ENCODE measurements at regions not wholly inside any gene's neighbourhood (a gene's known extent, or its start where the extent isn't known, plus 50 kb on each side); places are given as distances from the start of the nearest gene placed in this dataset.

DNA sequence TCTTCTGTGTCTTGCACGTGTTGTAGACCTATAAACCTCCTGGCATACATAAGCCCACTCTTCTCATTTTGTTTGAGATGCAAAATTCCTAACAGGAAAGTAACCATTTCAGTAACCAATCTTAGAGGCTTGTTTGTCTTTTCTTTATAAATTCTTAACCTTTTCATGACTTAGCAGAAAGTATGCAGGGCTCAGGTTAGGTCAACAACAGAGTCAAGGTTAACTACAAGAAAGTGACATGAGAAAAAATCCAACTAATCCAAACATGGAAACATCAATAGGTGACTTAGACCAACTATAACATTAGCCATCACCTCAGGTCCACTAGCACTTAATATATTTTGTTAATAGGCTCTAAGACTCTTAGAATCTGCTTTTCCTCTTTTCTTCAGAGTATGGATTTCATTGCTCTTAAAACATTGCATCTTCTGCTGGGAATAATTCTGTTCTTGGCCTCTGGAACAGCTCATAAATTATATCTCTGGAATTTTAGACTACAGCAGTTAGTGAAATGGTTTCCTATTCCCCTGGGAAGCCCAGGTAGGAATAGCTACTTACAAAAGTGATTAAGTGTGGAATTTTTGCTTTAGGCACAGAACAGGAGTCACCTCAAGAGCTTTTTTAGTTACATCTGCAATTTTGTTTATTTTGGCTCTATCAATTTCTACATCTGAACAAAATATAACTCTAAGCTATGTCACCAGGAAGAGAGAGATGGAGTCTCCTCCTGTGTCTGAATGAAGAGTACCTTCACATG lies 155.3 kb upstream of the ANKRD55 start:
- TF ChIP-seq, protein P1, sequence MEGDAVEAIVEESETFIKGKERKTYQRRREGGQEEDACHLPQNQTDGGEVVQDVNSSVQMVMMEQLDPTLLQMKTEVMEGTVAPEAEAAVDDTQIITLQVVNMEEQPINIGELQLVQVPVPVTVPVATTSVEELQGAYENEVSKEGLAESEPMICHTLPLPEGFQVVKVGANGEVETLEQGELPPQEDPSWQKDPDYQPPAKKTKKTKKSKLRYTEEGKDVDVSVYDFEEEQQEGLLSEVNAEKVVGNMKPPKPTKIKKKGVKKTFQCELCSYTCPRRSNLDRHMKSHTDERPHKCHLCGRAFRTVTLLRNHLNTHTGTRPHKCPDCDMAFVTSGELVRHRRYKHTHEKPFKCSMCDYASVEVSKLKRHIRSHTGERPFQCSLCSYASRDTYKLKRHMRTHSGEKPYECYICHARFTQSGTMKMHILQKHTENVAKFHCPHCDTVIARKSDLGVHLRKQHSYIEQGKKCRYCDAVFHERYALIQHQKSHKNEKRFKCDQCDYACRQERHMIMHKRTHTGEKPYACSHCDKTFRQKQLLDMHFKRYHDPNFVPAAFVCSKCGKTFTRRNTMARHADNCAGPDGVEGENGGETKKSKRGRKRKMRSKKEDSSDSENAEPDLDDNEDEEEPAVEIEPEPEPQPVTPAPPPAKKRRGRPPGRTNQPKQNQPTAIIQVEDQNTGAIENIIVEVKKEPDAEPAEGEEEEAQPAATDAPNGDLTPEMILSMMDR (IDR thresholded peaks at IDR 0.05; ENCODE audit: control extremely low read depth, extremely low read depth, low read depth, missing control alignments), result no peak
- POLR2A ChIA-PET, result no interaction called here
- no peak for DNase-seq (ENCODE audit: extremely low spot score)
- CTCF ChIA-PET, result no interaction called here

DNA sequence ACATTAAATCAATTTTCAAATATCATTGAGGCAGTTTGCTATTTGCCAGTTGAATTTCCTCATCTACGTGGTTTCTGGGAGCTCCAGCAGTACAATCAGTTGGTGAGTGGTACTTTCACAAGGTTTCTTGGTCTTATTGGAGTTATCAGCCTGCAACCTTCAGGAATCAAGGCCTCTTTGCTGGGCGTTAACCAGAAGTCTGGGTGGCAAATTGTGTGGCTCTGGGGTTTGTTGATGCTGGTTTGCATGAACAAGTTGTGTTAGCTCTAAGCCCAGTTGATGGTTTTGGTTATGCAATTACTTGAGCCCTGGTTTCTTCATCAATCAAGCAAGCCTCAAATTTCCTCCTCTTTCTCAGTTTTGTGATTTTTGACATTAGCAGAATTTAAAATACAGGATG lies 152.9 kb upstream of the ANKRD55 start:
- TF ChIP-seq, protein P1 (IDR thresholded peaks at IDR 0.05; ENCODE audit: control extremely low read depth, extremely low read depth, low read depth, missing control alignments), result no peak
- ChIA-PET CTCF (no interaction called here), POLR2A (no interaction called here)
- DNase-seq (ENCODE audit: extremely low spot score), result no peak

DNA sequence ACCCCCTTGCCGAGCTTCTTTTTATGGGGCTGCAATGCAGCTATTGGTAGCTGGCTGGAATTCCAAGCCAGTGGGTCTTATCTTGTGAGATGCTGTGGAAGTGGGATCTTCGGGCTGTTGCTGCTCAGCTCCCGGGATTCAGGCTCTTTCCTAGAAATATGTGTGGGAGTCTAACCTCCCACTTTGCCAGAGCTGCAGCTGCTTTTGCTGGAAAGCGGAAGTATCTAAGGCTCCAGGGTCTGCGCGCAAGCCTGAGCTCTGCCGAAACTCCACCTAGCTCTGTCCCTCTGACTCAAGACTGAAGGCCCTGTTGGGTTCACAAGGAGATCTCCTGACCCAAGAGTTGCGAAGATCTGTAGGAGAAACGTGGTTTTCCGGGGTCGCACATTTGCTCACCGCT lies 151.1 kb upstream of the ANKRD55 start:
- ChIA-PET POLR2A (no interaction called here), CTCF (interaction anchor here (0.8 to 1.3 kb wide), 3 partner anchors 8 to 23 kb away, joined by 3 to 4 read pairs (median 3); no protein-coding TSS in a partner anchor)

DNA sequence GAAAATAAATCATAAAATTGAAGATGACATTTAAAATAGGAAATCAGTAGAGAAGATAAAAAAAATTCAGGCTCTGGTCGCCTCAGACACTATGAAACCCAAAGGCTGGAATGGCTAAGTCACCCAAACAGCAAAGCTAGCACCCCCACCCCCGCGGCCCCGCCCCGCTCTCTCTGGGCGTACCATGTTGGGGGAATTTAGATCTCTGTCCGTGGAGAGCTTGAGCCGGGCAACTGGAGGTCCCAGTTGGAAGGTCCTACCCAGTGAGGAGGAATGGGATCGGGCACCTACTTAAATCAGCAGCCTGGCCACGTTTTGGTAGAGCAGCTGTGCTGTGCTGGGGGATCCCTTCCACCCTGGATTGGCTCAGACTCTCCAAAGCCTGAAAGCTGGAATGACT lies 150.6 kb upstream of the ANKRD55 start:
- TF ChIP-seq, protein P1 (IDR thresholded peaks at IDR 0.05; ENCODE audit: control extremely low read depth, extremely low read depth, low read depth, missing control alignments), result no peak
- DNase-seq (ENCODE audit: extremely low spot score), result no peak
- ChIA-PET POLR2A (no interaction called here), CTCF (interaction anchor here (0.8 to 1.3 kb wide), 3 partner anchors 9 to 24 kb away, joined by 3 to 4 read pairs (median 3); no protein-coding TSS in a partner anchor)

More for the DNA sequence above, 151.1 kb upstream of the ANKRD55 start:
- TF ChIP-seq, protein P1 (IDR thresholded peaks at IDR 0.05; ENCODE audit: control extremely low read depth, extremely low read depth, low read depth, missing control alignments), result no peak
- DNase-seq (ENCODE audit: extremely low spot score), result no peak

DNA sequence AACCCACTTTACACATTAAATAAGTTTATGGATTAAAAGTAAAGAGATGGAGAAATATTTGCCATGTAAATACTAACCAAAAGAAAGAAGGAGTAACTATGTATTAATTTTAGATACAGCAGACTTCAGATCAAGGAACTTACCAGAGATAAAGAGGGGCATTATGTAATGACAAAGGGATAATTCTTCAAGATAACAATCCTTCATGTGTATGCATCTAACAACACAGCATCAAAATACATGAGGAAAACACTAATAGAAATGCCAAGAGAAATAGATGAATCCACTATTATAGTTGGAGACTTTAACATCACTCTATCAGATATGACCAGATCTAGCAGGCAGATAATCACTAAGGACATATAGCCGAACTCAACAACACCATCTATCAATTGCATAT lies 149.8 kb upstream of the ANKRD55 start:
- TF ChIP-seq, protein P1 (IDR thresholded peaks at IDR 0.05; ENCODE audit: control extremely low read depth, extremely low read depth, low read depth, missing control alignments), result no peak
- no peak for DNase-seq (ENCODE audit: extremely low spot score)
- CTCF ChIA-PET, result interaction anchor here (1.2 kb wide), 1 partner anchor 24 kb away, joined by 3 read pairs; no protein-coding TSS in a partner anchor
- POLR2A ChIA-PET, result no interaction called here

DNA sequence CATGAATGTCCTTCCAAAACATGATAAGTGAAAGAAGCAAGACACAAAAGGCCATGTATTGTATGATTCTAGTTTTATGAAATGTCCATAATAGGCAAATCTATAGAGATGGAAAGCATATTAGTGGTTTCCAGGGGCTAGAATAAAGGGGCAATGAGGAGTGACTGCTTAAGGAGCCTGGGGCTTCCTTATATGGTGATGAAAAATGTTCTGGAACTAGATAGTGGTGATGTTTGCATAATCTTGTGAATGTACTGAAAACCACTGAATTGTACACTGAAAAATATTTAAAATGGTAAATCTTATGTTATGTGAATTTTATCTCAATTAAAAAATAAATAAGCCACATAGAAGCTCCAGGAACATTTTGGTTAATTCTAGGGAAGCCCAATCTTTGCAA lies 144.4 kb upstream of the ANKRD55 start:
- ChIA-PET CTCF (no interaction called here), POLR2A (no interaction called here)
- TF ChIP-seq, protein P1 (IDR thresholded peaks at IDR 0.05; ENCODE audit: control extremely low read depth, extremely low read depth, low read depth, missing control alignments), result no peak
- no peak for DNase-seq (ENCODE audit: extremely low spot score)

Measured in GM10248 (cell line).